Ascending aorta (tissue), 2 donors: ENCODE measurements at regions not wholly inside any gene's neighbourhood (a gene's known extent, or its start where the extent isn't known, plus 50 kb on each side); places are given as distances from the start of the nearest gene placed in this dataset.

Source experiments
- DNase-seq, 2 donors: peaks; one replicate each; pipeline ENCODE4 v3.0.0-alpha.2; 2019; ENCODE audit warnings: low spot score in 2 of 2
- H3K27ac ChIP-seq, 2 donors: fragments of 200-600 bp; sonication (generic); one replicate each; pipeline ENCODE4 v1.5.1; 2016 to 2017; ENCODE audit warnings: mild to moderate bottlenecking in 1 of 2
- H3K27me3 ChIP-seq: fragments of 200-600 bp; sonication (generic); one replicate; pipeline ENCODE4 v1.5.1; 2017
- H3K36me3 ChIP-seq, 2 donors: fragments of 200-600 bp; sonication (generic); one replicate each; pipeline ENCODE4 v1.5.1; 2016
- H3K4me1 ChIP-seq, 2 donors: fragments of 200-600 bp; sonication (generic); one replicate each; pipeline ENCODE4 v1.5.1; 2016 to 2017; ENCODE audit warnings: mild to moderate bottlenecking in 1 of 2
- H3K4me3 ChIP-seq, 2 donors: fragments of 200-600 bp; sonication (generic); one replicate each; pipeline ENCODE4 v1.5.1; 2016 to 2017; ENCODE audit warnings: mild to moderate bottlenecking in 1 of 2
- H3K9me3 ChIP-seq, 2 donors: fragments of 200-600 bp; sonication (generic); one replicate each; pipeline ENCODE4 v1.5.1; 2016
- intact Hi-C: fragments of 100-400 bp; cut with DNase I; formaldehyde crosslinking; loops from one replicate; pipeline ENCODE4 v1.15.1; 2023
- TF ChIP-seq, protein P1 (sequence below), 3 experiments: fragments of 200-600 bp in 2 of 3; fragments of 450-650 bp in 1 of 3; sonication (generic) in 2 of 3; IDR thresholded peaks; one replicate each; pipeline ENCODE4 v1.5.1; 2016 to 2019; ENCODE audit warnings: antibody characterized with exemption in 3 of 3, mild to moderate bottlenecking in 1 of 3, moderate library complexity in 1 of 3

DNA sequence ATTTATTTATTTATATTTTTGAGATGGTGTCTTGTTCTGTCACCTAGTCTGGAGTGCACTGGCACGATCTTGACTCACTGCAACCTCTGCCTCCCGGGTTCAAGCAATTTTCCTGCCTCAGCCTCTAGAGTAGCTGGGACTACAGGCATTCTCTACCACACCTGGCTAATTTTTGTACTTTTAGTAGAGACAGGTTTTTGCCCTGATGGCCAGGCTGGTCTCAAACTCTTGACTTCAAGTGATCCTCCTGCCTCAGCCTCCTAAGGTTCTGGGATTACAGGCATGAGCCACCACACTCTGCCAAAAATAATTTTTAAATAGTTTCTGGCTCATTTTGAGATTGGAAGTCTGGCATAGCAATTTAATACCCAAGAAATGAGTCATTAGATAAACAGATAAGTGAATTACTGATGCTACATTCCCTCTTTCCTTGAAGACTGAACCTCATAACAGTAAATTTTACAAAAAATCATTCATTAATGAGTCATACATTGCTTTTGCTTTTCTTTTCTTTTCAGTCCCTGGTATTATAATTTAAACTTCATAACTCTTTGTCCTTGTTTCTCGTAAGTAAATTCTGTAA lies 881.6 kb upstream of the PIK3C3 start:
- TF ChIP-seq, protein P1, sequence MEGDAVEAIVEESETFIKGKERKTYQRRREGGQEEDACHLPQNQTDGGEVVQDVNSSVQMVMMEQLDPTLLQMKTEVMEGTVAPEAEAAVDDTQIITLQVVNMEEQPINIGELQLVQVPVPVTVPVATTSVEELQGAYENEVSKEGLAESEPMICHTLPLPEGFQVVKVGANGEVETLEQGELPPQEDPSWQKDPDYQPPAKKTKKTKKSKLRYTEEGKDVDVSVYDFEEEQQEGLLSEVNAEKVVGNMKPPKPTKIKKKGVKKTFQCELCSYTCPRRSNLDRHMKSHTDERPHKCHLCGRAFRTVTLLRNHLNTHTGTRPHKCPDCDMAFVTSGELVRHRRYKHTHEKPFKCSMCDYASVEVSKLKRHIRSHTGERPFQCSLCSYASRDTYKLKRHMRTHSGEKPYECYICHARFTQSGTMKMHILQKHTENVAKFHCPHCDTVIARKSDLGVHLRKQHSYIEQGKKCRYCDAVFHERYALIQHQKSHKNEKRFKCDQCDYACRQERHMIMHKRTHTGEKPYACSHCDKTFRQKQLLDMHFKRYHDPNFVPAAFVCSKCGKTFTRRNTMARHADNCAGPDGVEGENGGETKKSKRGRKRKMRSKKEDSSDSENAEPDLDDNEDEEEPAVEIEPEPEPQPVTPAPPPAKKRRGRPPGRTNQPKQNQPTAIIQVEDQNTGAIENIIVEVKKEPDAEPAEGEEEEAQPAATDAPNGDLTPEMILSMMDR (IDR thresholded peaks at IDR 0.05) = no peak
- DNase-seq = no peak
- Histone ChIP-seq H3K36me3 (no peaks in the 10 kb centered on the region), H3K27ac (no peak overlapping the region), H3K4me1 (no peaks in the 10 kb centered on the region), H3K27me3 (no peaks in the 10 kb centered on the region), H3K9me3 (no peaks in the 10 kb centered on the region), H3K4me3 (no peak overlapping the region)
- intact Hi-C loops = no loop called here

- intact Hi-C loops = no loop called here
Observed at GRCh38 chr18:41072946-41073345, 882.1 kb upstream of the PIK3C3 start.

DNA sequence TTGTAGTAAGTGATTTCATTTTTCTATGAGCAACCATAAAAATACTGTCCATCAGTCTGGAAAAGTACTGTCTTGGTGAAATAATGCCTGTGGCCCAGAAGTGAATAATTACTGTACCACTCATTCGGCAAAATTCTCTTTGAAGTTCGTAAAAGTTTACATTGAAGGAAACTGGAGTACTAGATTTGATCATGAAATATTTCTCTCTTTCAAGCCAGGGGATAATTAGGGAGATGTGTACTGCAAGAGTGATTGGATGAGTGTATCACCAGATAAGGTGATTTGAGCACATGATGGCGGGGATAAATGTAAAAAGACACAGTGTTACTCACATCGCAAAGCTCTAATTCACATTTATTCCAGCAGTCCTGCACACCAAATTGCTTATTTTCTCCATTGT lies 883.2 kb upstream of the PIK3C3 start:
- H3K4me3 ChIP-seq = no peak overlapping the region
- H3K9me3 ChIP-seq = no peaks in the 10 kb centered on the region
- intact Hi-C loops = no loop called here
- H3K36me3 ChIP-seq = no peaks in the 10 kb centered on the region
- DNase-seq = no peak
- H3K27me3 ChIP-seq = no peaks in the 10 kb centered on the region
- TF ChIP-seq, protein P1 (IDR thresholded peaks at IDR 0.05) = no peak
- no peak overlapping the region for H3K27ac ChIP-seq
- no peaks in the 10 kb centered on the region for H3K4me1 ChIP-seq

More at GRCh38 chr18:41072946-41073345, 882.1 kb upstream of the PIK3C3 start:
- Histone ChIP-seq H3K27ac (no peak overlapping the region), H3K9me3 (no peaks in the 10 kb centered on the region), H3K4me1 (no peaks in the 10 kb centered on the region), H3K4me3 (no peak overlapping the region), H3K27me3 (no peaks in the 10 kb centered on the region), H3K36me3 (no peaks in the 10 kb centered on the region)
- DNase-seq = no peak
- TF ChIP-seq, protein P1 (IDR thresholded peaks at IDR 0.05) = no peak

- no peaks in the 10 kb centered on the region for H3K4me1 ChIP-seq
- H3K36me3 ChIP-seq = no peaks in the 10 kb centered on the region
- H3K27ac ChIP-seq = no peak overlapping the region
- intact Hi-C loops = no loop called here
- H3K4me3 ChIP-seq = no peak overlapping the region
- TF ChIP-seq, protein P1 (IDR thresholded peaks at IDR 0.05) = no peak
- no peaks in the 10 kb centered on the region for H3K27me3 ChIP-seq
- no peaks in the 10 kb centered on the region for H3K9me3 ChIP-seq
- DNase-seq = no peak
Observed at GRCh38 chr18:41069167-41069566, 885.9 kb upstream of the PIK3C3 start.

GRCh38 chr18:41064916-41065315 lies 890.1 kb upstream of the PIK3C3 start:
- Histone ChIP-seq H3K27me3 (no peaks in the 10 kb centered on the region), H3K9me3 (no peaks in the 10 kb centered on the region), H3K4me3 (no peak overlapping the region), H3K4me1 (no peaks in the 10 kb centered on the region), H3K36me3 (no peaks in the 10 kb centered on the region), H3K27ac (no peak overlapping the region)
- TF ChIP-seq, protein P1 (IDR thresholded peaks at IDR 0.05) = no peak
- intact Hi-C loops = no loop called here
- no peak for DNase-seq

DNA sequence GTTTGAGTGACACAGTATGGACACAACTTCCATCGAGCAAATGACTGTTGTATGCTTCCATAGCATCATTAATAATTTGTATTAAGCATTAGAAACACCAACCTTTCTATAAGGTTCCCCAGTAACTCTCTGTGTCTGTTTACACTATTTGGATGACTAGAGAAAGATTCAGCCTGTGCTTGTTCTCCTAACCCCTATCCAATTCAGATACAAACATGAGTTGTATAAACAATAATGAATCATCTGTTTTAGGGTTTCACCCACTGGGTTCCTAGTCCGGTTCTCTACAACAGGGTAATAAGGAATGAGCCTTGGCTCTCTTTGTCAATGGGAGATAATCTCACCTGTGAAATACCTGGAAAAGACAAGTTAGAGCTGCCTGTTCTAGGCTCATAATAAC lies 894.1 kb upstream of the PIK3C3 start:
- Histone ChIP-seq H3K9me3 (no peaks in the 10 kb centered on the region), H3K27ac (no peak overlapping the region), H3K27me3 (no peaks in the 10 kb centered on the region), H3K36me3 (no peaks in the 10 kb centered on the region), H3K4me1 (no peaks in the 10 kb centered on the region), H3K4me3 (no peak overlapping the region)
- TF ChIP-seq, protein P1 (IDR thresholded peaks at IDR 0.05) = no peak
- DNase-seq = no peak
- intact Hi-C loops = no loop called here
